ENCODE measurements at regions not wholly inside any gene's neighbourhood (a gene's known extent, or its start where the extent isn't known, plus 50 kb on each side); places are given as distances from the start of the nearest gene placed in this dataset.
"Not testable (repeated sequence)": the region's sequence is repeated elsewhere in the genome, so short reads cannot be mapped to it uniquely, and the experiment has no call there.

GRCh38 chr14:105620865-105621471 lies 94.6 kb downstream of the TMEM121 start:
- not testable (repeated sequence) for DNase-seq (ENCODE audit: low spot score); FAIRE-seq

GRCh38 chr14:105621479-105622328 lies 95.3 kb downstream of the TMEM121 start:
- FAIRE-seq; DNase-seq (ENCODE audit: low spot score): not testable (repeated sequence)

GRCh38 chr14:105622329-105622955 lies 96.1 kb downstream of the TMEM121 start:
- no peak for DNase-seq (ENCODE audit: low spot score)
- FAIRE-seq, result no peak

- not testable (repeated sequence) for DNase-seq (ENCODE audit: low spot score); FAIRE-seq
These were observed 96.8 kb downstream of the TMEM121 start for GRCh38 chr14:105623178-105623577.

- not testable (repeated sequence) for DNase-seq (ENCODE audit: low spot score); FAIRE-seq
These were observed 98.0 kb downstream of the TMEM121 start for GRCh38 chr14:105624346-105624745.

GRCh38 chr14:105624749-105625434 lies 98.5 kb downstream of the TMEM121 start:
- not testable (repeated sequence) for DNase-seq (ENCODE audit: low spot score); FAIRE-seq

- not testable (repeated sequence) for DNase-seq (ENCODE audit: low spot score); FAIRE-seq
These were observed 99.1 kb downstream of the TMEM121 start for GRCh38 chr14:105625448-105625847.

- not testable (repeated sequence) for DNase-seq (ENCODE audit: low spot score); FAIRE-seq
These were observed 99.7 kb downstream of the TMEM121 start for GRCh38 chr14:105626111-105626510.

- not testable (repeated sequence) for FAIRE-seq
These were observed 100.3 kb downstream of the TMEM121 start for GRCh38 chr14:105626651-105627050.

GRCh38 chr14:105627287-105627686 lies 100.9 kb downstream of the TMEM121 start:
- not testable (repeated sequence) for FAIRE-seq

More at GRCh38 chr14:105626651-105627050, 100.3 kb downstream of the TMEM121 start:
- not testable (repeated sequence) for DNase-seq (ENCODE audit: low spot score)

GRCh38 chr14:105627701-105628100 lies 101.3 kb downstream of the TMEM121 start:
- DNase-seq (ENCODE audit: low spot score) (no peak), FAIRE-seq (no peak)

More at GRCh38 chr14:105627287-105627686, 100.9 kb downstream of the TMEM121 start:
- not testable (repeated sequence) for DNase-seq (ENCODE audit: low spot score)

- DNase-seq (ENCODE audit: low spot score), result not testable (repeated sequence)
These were observed 101.7 kb downstream of the TMEM121 start for GRCh38 chr14:105628126-105628525.

GRCh38 chr14:105628531-105629067 lies 102.2 kb downstream of the TMEM121 start:
- DNase-seq (ENCODE audit: low spot score); FAIRE-seq: not testable (repeated sequence)

More at GRCh38 chr14:105628126-105628525, 101.7 kb downstream of the TMEM121 start:
- FAIRE-seq, result not testable (repeated sequence)

- not testable (repeated sequence) for DNase-seq (ENCODE audit: low spot score); FAIRE-seq
These were observed 102.9 kb downstream of the TMEM121 start for GRCh38 chr14:105629091-105629885.

- FAIRE-seq (no peak), DNase-seq (ENCODE audit: low spot score) (no peak)
These were observed 103.5 kb downstream of the TMEM121 start for GRCh38 chr14:105629886-105630215.

GRCh38 chr14:105630293-105630934 lies 104.0 kb downstream of the TMEM121 start:
- DNase-seq (ENCODE audit: low spot score); FAIRE-seq: not testable (repeated sequence)

GRCh38 chr14:105630935-105631779 lies 104.8 kb downstream of the TMEM121 start:
- not testable (repeated sequence) for FAIRE-seq; DNase-seq (ENCODE audit: low spot score)

GRCh38 chr14:105632010-105632409 lies 105.6 kb downstream of the TMEM121 start:
- DNase-seq (ENCODE audit: low spot score), result no peak
- FAIRE-seq, result no peak

Data from urothelium cell line (cell line).